PC-9 (cell line): ENCODE measurements at regions not wholly inside any gene's neighbourhood (a gene's known extent, or its start where the extent isn't known, plus 50 kb on each side); places are given as distances from the start of the nearest gene placed in this dataset.

Experiments
- BruUV-seq: library from RNA; stranded (reverse); fragments of 400-500 nt; replicated peaks from 2 replicates; lab custom pipeline; 2021; lab: Mats Ljungman, UMichigan
- CTCF ChIA-PET: fragments of 300-600 bp; sonication (Branson Sonifier 250); formaldehyde crosslinking; loops from one replicate; lab custom pipeline; 2022; ENCODE audit warnings: antibody characterized with exemption; lab: Charles Lee
- POLR2A ChIA-PET: fragments of 300-600 bp; sonication (Branson Sonifier 250); formaldehyde crosslinking; loops from one replicate; lab custom pipeline; 2022; ENCODE audit warnings: antibody characterized with exemption; ENCODE audit not compliant: unreplicated experiment; lab: Charles Lee
- DNase-seq, 2 experiments: peaks; one replicate each; pipeline versions ENCODE4 v3.0.0 to v3.0.0-alpha.2; 2015 to 2022; ENCODE audit warnings: mixed read lengths in 1 of 2
- H2AFZ ChIP-seq: fragments of 200-600 bp; sonication (generic); 2 replicates; pipeline ENCODE4 v1.8.1; 2017; ENCODE audit warnings: antibody characterized with exemption
- H3F3A ChIP-seq: fragments of 200-600 bp; sonication (generic); 2 replicates; pipeline ENCODE4 v1.8.1; 2017; ENCODE audit warnings: antibody characterized with exemption, mild to moderate bottlenecking, low read depth; ENCODE audit not compliant: insufficient read depth
- H3K27ac ChIP-seq: fragments of 200-600 bp; sonication (generic); 2 replicates; pipeline ENCODE4 v1.6.1; 2016; ENCODE audit warnings: mixed run types
- H3K27me3 ChIP-seq: fragments of 200-600 bp; sonication (generic); 2 replicates; pipeline ENCODE4 v1.6.1; 2016; ENCODE audit warnings: low read depth, mixed run types; ENCODE audit not compliant: insufficient read depth
- H3K36me3 ChIP-seq: fragments of 200-600 bp; sonication (generic); 2 replicates; pipeline ENCODE4 v1.6.1; 2016; ENCODE audit warnings: low read depth, mixed run types
- H3K4me1 ChIP-seq: fragments of 200-600 bp; sonication (generic); replicated peaks from 2 replicates; pipeline ENCODE4 v1.6.1; 2016; ENCODE audit warnings: mixed run types; ENCODE audit not compliant: insufficient read depth
- H3K4me2 ChIP-seq: fragments of 200-600 bp; sonication (generic); 2 replicates; pipeline ENCODE4 v1.6.1; 2017; ENCODE audit warnings: mixed run types
- H3K4me3 ChIP-seq: fragments of 200-600 bp; sonication (generic); 2 replicates; pipeline ENCODE4 v1.6.1; 2016; ENCODE audit warnings: mixed run types
- H3K79me2 ChIP-seq: fragments of 200-600 bp; sonication (generic); 2 replicates; pipeline ENCODE4 v1.6.1; 2017; ENCODE audit warnings: low read depth, mixed run types
- H3K9me2 ChIP-seq: fragments of 200-600 bp; sonication (generic); 2 replicates; pipeline ENCODE4 v1.8.1; 2017; ENCODE audit warnings: mild to moderate bottlenecking; ENCODE audit not compliant: insufficient read depth
- H3K9me3 ChIP-seq: fragments of 200-600 bp; sonication (generic); 2 replicates; pipeline ENCODE4 v1.8.1; 2016; ENCODE audit warnings: low read depth; ENCODE audit not compliant: insufficient read depth
- H4K20me1 ChIP-seq: fragments of 200-600 bp; sonication (generic); 2 replicates; pipeline ENCODE4 v1.8.1; 2017; ENCODE audit not compliant: insufficient read depth
- CTCF ChIP-seq: fragments of 200-600 bp; sonication (generic); conservative IDR thresholded peaks from 2 replicates; pipeline ENCODE4 v1.6.1; 2017; ENCODE audit warnings: mixed run types, antibody characterized with exemption, mild to moderate bottlenecking, moderate library complexity
- EZH2 ChIP-seq: fragments of 200-600 bp; sonication (generic); IDR thresholded peaks from 2 replicates; pipeline ENCODE4 v1.8.0; 2017; ENCODE audit warnings: antibody characterized with exemption, low read depth
- intact Hi-C: fragments of 100-400 bp; cut with micrococcal nuclease; formaldehyde crosslinking; loops from one replicate; pipeline ENCODE4 v1.10.0; 2022; ENCODE audit not compliant: unreplicated experiment

GRCh38 chr5:40396317-40396716, 283.4 kb upstream of the PTGER4 start:
- peak in 1 of 2 experiments; percentile 44 for DNase-seq
- Histone ChIP-seq H3K9me3 (peaks cover 15% of the 10 kb centered on the region), H4K20me1 (no peaks in the 10 kb centered on the region), H3K4me1 (peaks cover 20% of the 10 kb centered on the region), H3F3A (peaks cover 3% of the 10 kb centered on the region; the same call in 1 of the 2 replicates), H2AFZ (no peak overlapping the region), H3K79me2 (no peaks in the 10 kb centered on the region), H3K4me2 (no peak overlapping the region), H3K27ac (no peak overlapping the region), H3K27me3 (no peaks in the 10 kb centered on the region), H3K4me3 (no peak overlapping the region), H3K9me2 (no peaks in the 10 kb centered on the region), H3K36me3 (no peaks in the 10 kb centered on the region)
- ChIA-PET CTCF (no interaction called here), POLR2A (no interaction called here)
- no TSS peak for BruUV-seq
- TF ChIP-seq EZH2, result no peak
- intact Hi-C loops, result no loop called here

GRCh38 chr5:40395251-40395650, 284.5 kb upstream of the PTGER4 start:
- intact Hi-C loops, result no loop called here
- no peaks in the 10 kb centered on the region for H3K27me3 ChIP-seq
- H3K79me2 ChIP-seq, result no peaks in the 10 kb centered on the region
- peaks cover 11% of the 10 kb centered on the region for H3K9me3 ChIP-seq
- H4K20me1 ChIP-seq, result no peaks in the 10 kb centered on the region
- no TSS peak for BruUV-seq
- no peaks in the 10 kb centered on the region for H3K9me2 ChIP-seq
- no peak overlapping the region for H3K4me2 ChIP-seq
- H3F3A ChIP-seq, result no peaks in the 10 kb centered on the region; the same call in 1 of the 2 replicates
- no peak overlapping the region for H3K27ac ChIP-seq
- CTCF ChIA-PET, result no interaction called here
- H3K4me1 ChIP-seq, result peaks cover 12% of the 10 kb centered on the region; the same call in 1 of the 2 replicates
- TF ChIP-seq EZH2, result no peak
- no peak for TF ChIP-seq CTCF
- POLR2A ChIA-PET, result no interaction called here
- H3K4me3 ChIP-seq, result no peak overlapping the region
- no peak overlapping the region for H2AFZ ChIP-seq
- no peaks in the 10 kb centered on the region for H3K36me3 ChIP-seq
- peak in 1 of 2 experiments; percentile 28 for DNase-seq

GRCh38 chr5:40394698-40395097, 285.0 kb upstream of the PTGER4 start:
- ChIA-PET POLR2A (interaction anchor here (0.7 kb wide), 1 partner anchor 9 kb away, joined by 3 read pairs; no protein-coding TSS in a partner anchor), CTCF (no interaction called here)
- TF ChIP-seq CTCF, result no peak
- intact Hi-C loops, result no loop called here
- peaks cover 6% of the 10 kb centered on the region for H3K9me3 ChIP-seq
- H3K4me1 ChIP-seq, result peaks cover 12% of the 10 kb centered on the region; the same call in 1 of the 2 replicates
- H3K36me3 ChIP-seq, result no peaks in the 10 kb centered on the region
- no peak overlapping the region for H2AFZ ChIP-seq
- no peaks in the 10 kb centered on the region for H3K9me2 ChIP-seq
- H3K27me3 ChIP-seq, result no peaks in the 10 kb centered on the region
- H4K20me1 ChIP-seq, result no peaks in the 10 kb centered on the region
- BruUV-seq, result no TSS peak
- H3K4me3 ChIP-seq, result no peak overlapping the region
- H3K27ac ChIP-seq, result no peak overlapping the region
- no peak overlapping the region for H3K4me2 ChIP-seq
- DNase-seq, result no peak
- H3K79me2 ChIP-seq, result no peaks in the 10 kb centered on the region
- H3F3A ChIP-seq, result no peaks in the 10 kb centered on the region; the same call in 1 of the 2 replicates

- H4K20me1 ChIP-seq, result no peaks in the 10 kb centered on the region
- no peaks in the 10 kb centered on the region; the same call in 1 of the 2 replicates for H3F3A ChIP-seq
- BruUV-seq, result no TSS peak
- H3K9me3 ChIP-seq, result peaks cover 6% of the 10 kb centered on the region; the same call in 1 of the 2 replicates
- H3K4me3 ChIP-seq, result no peak overlapping the region
- ChIA-PET POLR2A (interaction anchor here (0.7 kb wide), 1 partner anchor 97 kb away, joined by 4 read pairs; no protein-coding TSS in a partner anchor), CTCF (no interaction called here)
- H2AFZ ChIP-seq, result no peak overlapping the region
- peak in 1 of 2 experiments; percentile 69 for DNase-seq
- peaks cover 8% of the 10 kb centered on the region for H3K4me1 ChIP-seq
- no peaks in the 10 kb centered on the region for H3K36me3 ChIP-seq
- no peak overlapping the region for H3K27ac ChIP-seq
- no peak overlapping the region for H3K4me2 ChIP-seq
- H3K9me2 ChIP-seq, result no peaks in the 10 kb centered on the region
- intact Hi-C loops, result no loop called here
- H3K27me3 ChIP-seq, result no peaks in the 10 kb centered on the region
- H3K79me2 ChIP-seq, result no peaks in the 10 kb centered on the region
- no peak for TF ChIP-seq CTCF
- no peak for TF ChIP-seq EZH2
Measured at GRCh38 chr5:40391642-40392041, 288.1 kb upstream of the PTGER4 start.
